Occipital lobe (tissue), 1 donor: ENCODE measurements at regions not wholly inside any gene's neighbourhood (a gene's known extent, or its start where the extent isn't known, plus 50 kb on each side); places are given as distances from the start of the nearest gene placed in this dataset.
"Not testable (repeated sequence)": the region's sequence is repeated elsewhere in the genome, so short reads cannot be mapped to it uniquely, and the experiment has no call there.

ENCODE experiments used
- DNase-seq: peaks from one replicate; lab custom pipeline; 2025; lab: John Stamatoyannopoulos, UW

DNA sequence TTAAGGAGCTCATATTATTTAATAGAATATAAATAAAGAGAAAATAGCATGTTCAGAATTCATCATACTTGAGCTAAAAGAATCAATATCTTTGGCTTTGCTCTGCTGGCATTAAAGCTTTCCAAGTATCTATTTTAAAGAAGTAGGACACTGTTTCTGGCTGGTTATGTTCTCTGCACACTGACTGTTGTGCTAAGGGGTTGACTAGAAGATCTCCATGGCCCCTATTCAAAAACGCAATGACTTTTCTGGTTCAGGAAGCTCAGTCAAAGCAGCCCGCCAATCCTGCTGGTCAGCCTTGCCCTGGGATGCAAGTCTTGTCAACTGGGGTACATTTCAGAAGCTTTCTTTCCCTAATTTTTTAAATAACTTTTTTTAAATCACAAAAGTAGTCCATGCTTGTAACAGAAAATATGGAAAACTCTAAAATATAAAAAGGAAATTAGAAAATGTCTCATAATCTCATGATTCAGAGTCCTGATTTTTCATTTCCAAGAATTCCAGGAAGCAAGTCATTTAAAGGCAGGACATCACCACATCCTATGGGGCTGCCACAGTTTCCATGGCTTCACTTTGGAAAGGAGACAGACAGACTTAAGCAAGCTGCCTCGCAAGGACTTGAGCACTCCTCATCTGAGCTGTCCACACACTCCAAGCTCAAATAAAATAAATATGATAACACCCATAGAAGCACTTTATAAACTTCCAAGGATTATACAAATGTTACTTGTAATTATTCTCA lies 195.1 kb downstream of the TXNL1 start:
- no peak for DNase-seq

DNA sequence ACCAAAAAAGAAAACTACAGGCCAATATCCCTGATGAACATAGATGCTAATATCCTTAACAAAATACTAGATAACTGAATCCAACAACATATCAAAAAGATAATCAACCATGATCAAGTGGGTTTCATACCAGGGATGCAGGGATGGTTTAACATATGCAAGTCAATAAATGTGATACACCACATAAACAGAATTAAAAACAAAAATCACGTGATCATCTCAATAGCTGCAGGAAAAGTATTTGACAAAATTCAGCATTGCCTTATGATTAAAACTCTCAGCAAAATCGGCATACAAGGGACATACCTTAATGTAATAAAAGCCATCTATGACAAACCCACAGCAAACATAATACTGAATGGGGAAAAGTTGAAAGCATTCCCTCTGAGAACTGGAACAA lies 199.9 kb downstream of the TXNL1 start:
- not testable (repeated sequence) for DNase-seq

GRCh38 chr18:56436651-56437050 lies 201.7 kb downstream of the TXNL1 start:
- no peak for DNase-seq

DNA sequence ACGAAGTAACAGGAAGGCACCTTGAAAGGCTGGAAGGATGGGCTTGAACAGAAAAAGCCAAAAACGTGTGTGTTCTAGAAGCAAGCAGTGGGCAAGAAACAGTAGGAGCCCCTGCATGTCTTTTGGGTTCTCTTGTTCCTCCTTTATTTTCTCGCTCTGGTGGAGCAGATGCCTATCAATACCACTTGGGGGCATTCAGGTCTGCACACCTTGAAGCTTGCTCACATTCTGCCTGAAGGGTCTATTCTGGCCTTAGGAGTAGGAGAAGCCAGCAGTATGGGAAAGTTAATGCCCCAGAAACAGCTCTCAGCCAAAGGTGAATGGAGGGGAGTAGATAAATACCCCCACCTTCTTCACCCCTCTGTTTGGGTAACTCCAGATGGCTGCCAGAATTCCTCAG lies 204.5 kb downstream of the TXNL1 start:
- no peak for DNase-seq

- DNase-seq, result no peak
Measured at GRCh38 chr18:56431551-56431950, 206.8 kb downstream of the TXNL1 start.

GRCh38 chr18:56423626-56424025 lies 214.8 kb downstream of the TXNL1 start:
- no peak for DNase-seq

DNA sequence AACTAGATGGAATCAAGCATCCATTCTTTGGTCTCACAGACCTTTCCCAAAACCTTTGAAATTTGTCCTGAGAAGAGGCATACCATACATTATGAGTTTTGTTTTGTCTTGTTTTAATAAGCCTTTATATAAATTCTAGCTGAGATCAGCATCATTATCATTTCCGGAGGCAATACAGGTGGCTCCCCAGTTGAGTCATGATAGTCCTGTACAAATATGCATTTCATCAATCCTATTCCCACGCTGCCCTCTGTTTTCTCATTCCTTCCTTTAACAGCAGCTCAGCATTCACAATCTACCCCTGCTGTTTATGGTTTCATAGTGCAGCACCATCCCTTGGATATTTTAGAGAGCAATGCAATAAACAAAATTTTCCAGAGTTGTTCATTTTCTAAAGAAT lies 216.7 kb downstream of the TXNL1 start:
- DNase-seq, result no peak

GRCh38 chr18:56420868-56421267 lies 217.5 kb downstream of the TXNL1 start:
- not testable (repeated sequence) for DNase-seq

DNA sequence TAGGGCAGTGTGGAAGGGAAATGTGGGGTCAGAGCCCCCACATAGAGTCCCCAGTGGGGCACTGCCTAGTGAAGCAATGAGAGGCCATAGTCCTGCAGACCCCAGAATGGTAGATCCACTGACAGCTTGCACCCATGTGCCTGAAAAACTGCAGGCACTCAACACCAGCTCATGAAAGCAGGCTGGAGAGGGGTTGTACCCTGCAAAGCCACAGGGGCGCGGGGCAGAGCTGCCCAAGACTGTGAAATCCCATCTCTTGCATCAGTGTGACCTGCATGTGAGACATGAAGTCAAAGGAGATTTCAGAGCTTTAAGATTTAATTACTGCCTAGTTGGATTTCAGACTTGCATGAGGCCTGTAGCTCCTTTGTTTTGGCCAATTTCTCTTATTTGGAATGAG lies 224.0 kb downstream of the TXNL1 start:
- DNase-seq, result no peak

DNA sequence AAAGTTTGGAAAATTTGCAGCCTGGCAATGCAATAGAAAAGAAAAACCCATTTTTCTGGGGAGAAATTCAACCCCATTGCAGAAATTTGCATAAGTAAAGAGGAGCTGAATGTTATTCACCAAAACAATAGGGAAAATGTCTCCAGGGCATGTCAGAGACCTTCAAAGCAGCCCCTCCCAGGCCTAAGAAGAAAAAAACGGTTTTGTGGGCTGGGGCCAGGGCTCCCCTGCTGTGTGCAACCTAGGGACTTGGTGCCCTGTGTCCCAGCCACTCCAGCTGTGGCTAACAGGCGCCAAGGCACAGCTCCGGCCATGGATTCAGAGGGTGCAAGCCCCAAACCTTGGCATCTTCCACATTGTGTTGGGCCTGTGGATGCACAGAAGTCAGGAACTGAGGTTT lies 224.5 kb downstream of the TXNL1 start:
- no peak for DNase-seq

DNA sequence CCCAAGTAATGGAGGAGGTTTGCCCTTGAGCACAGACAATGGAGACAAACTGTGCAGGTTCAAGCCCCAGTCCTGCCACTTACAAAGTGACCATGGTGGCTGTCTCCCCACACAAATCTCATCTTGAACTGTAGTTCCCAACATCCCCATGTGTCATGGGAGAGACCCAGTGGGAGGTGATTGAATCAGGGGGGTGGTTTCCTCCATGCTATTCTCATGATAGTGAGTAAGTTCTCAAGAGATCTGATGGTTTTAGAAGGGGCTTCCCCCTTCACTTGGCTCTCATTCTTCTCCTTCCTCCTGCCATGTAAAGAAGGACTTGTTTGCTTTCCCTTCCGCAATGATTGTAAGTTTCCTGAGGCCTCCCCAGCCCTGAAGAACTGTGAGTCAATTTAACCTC lies 225.4 kb downstream of the TXNL1 start:
- no peak for DNase-seq

GRCh38 chr18:56409736-56410135 lies 228.7 kb downstream of the TXNL1 start:
- no peak for DNase-seq

DNA sequence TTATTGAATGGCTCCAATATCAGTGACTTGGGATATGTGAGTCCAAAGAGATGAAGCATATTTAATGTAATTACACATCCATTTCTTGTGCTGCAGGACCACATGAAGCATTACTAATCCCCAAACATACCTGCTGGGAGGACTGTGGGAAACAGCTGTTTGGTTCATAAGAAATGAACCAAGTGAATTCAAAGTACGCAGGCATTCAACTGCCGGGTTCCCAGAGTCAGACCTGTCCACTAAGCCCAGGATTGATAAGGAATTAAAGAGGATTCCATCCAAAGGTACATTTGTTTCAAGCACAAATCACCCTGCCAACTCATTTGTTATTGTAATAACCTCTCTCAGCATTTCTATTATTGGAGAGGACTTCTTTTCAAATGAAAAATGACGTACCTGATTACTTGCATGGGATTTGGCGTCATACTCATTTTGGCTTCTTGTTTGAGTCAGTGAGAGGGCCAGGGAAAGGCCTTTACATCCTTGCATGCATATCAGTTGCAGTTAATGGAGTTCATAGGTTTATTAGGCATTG lies 230.7 kb downstream of the TXNL1 start:
- no peak for DNase-seq

DNA sequence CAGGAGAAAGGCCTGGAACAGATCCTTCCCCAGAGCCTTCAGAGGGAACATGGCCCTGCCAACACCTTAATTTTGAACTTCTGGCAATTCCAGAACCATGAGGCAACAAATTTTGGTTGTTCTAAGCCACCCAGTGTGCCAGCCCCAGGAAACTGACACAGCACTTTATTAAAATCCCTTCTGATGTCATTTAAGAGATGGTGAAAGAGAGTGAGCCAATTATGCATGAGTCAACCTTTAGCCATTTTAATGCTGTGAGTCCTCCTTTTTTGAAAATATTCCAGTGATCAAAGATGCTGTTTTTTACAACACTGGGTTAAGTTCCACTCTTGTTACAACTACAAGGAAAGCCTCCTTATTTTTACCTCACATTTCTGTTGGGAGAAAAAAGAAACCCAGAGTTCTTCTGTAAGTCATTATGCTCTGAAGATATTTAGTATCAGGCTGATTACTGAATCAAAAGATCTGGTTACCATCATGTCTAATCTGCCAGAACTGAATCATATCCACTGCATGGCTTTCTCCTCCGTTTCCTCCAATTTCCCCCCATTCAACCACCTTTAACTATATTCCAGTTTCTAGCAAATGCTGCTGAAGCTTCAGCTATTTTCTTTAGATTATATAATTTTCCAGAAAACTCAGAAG lies 235.4 kb downstream of the TXNL1 start:
- DNase-seq, result no peak

- DNase-seq, result no peak
Measured at GRCh38 chr18:56393870-56394269, 244.5 kb downstream of the TXNL1 start.

DNA sequence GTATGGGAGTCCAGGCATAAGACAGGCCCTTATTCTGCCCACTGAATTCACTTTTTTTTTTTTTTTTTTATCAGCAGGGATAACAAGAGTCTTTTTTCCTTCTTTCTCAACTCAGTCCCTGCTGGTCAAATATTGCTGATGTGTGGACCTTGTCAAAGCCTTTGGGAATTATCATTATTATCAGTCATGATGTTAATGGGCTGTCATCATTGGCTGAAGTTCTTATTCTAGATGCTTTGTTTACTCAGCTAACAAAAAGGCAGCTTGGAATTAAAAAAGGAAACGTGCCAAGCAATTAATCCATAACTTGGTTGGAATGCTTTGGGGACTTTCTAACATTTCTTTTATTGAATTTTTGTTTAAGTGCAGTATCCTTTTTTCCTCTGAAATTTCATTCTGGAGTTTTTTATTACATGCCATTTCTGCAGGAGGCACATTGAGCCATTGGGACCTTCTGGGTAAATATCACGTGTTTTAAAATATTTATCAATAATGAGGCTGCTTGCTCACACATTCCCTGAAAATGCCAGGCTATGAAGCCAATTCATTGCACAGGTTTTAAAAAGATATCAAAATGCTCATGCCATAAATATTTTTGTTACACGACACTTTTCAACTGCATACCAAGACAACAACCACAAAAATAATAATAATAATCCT lies 246.3 kb downstream of the TXNL1 start:
- no peak for DNase-seq

DNA sequence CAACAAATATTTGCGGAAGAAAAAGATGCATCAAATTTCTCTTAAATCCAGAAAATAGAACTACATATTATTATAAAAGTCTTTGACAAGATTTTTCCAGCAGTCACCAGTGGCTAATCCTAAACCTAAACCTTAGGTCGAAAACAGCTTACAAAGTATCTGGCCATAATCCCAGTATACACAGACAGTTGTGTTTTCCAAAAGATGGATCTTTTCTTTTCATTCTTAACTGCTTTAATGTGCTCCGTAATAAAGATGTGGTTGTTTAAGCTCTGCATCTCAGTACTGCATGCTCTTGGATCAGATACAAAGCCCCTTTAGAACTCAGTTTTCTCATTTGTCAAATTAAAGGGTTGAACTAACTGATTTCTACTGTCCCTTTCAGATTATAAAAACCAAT lies 247.8 kb downstream of the TXNL1 start:
- no peak for DNase-seq

GRCh38 chr18:56389190-56389589 lies 249.2 kb downstream of the TXNL1 start:
- DNase-seq, result no peak

DNA sequence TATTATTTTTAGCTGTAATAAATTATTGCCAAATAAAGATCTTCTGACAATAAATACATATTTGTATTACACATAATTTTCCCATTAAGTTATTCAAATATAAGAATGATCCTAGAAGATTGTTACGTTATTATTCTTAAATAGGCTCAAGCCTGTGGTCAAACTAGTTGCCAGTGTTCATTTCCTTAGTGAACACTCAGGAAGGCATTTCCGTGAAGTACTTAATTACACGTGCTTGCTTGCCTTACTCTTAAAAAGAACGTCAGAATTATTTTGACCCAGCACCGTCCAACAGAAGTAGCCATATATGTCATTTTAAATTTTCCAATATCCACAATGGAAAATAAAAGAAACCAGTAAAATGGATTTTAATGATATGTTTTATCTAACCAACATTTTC lies 249.8 kb downstream of the TXNL1 start:
- DNase-seq, result no peak

- DNase-seq, result no peak
Measured at GRCh38 chr18:56386856-56387255, 251.5 kb downstream of the TXNL1 start.

DNA sequence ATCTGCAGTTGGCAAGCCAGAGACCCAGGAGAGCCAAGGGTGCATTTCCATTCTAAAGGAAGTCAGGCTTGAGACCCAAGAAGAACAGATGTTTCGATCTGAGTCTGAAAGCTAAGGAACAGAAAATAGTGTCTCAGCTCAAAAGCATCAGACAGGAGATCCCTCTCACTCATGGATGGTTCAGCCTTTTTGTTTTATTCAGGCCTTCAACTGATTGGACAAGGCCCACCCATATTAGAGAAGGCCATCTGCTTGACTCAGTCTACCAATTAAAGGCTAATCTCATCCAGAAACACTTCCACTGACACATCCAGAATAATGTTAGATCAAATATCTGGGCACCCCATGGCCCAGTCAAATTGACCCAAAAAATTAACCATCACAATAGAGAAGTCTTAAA lies 255.0 kb downstream of the TXNL1 start:
- no peak for DNase-seq

- DNase-seq, result no peak
Measured at GRCh38 chr18:56382541-56382940, 255.9 kb downstream of the TXNL1 start.

DNA sequence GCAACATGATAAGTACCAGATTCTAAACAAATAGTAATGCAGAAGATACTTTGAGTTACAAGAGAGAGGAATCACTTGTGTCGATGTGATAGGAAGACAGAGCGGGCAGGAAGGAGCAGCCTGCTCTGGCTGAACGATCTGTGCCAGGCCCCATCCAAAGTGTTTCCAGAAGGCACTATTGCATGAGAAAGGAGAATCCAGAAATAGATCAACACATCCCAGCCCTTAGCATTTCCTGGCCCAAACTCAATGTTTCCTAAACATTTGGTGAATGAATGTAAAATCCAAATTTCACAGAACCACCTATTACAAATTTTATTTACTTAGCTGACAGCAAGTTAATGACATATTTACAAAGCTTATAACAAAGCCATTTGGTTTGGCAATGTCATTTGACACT lies 257.2 kb downstream of the TXNL1 start:
- no peak for DNase-seq
